Iris pigment epithelial cell (primary cell): ENCODE measurements at regions not wholly inside any gene's neighbourhood (a gene's known extent, or its start where the extent isn't known, plus 50 kb on each side); places are given as distances from the start of the nearest gene placed in this dataset.
"Not testable (repeated sequence)": the region's sequence is repeated elsewhere in the genome, so short reads cannot be mapped to it uniquely, and the experiment has no call there.

Experiments
- DNase-seq: peaks from one replicate; pipeline ENCODE4 v3.0.0-alpha.2; 2011; ENCODE audit warnings: low read depth

DNA sequence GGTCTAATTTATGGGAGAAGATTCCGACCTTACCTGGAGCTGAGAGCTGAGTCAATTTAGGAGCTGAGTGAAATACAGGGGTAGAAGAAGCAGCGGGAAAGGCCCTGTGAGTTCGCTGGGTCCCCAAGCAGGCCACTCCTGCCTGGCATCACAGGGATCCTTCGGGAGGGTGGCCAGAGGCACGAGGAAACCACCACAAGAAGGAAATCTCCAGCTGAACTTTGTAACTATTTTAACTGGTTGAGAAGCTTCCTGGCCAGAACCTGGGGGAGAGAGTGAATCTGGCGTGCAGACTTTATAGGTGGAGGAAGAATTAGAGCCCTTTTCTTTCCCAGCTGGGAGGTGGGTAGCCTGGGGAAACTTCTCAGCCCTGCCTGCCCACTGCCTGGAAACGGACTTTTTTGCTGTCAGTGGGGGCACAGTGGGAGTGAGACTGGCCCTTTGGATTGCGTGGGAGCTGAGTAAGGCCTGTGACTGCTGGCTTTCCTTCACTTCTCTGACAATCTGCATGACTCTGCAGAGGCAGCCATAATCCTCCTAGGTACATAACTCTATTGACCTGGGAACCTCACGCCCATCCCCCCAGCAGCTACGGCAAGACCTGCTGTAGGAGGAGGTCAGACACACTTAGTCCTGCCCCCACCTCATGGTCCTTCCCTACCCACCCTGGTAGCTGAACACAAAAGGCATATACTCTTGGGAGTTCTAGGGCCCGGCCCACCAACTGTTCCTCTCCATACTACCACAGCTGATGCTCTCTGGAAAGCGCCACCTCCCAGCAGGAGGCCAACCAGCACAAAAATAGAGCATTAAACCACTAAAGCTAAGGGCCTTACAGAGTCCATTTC is 340.7 kb downstream of the CNTN3 start:
- DNase-seq, result no peak

DNA sequence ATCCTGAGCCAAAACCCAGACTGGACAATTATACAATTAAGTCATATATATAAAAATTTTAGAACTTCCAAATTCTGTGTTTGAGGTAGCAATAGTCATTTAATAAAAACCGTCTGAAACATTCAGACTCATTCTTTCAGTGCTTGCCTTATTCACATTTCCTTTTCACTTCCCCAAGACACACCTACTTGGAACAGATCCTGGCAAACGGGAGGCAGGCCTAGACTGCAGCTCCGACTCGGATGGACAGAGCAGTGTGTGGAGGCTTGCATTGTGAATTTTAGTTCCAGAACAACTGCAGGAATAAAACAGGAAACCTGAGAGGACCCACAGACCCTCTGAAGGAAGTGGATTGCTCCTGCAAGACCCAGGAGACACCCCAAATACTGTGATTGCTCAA is 341.4 kb downstream of the CNTN3 start:
- DNase-seq, result peak; percentile 8

GRCh38 chr3:74271541-74271940 is 342.9 kb downstream of the CNTN3 start:
- DNase-seq, result no peak

- DNase-seq, result no peak
These were observed 344.8 kb downstream of the CNTN3 start for GRCh38 chr3:74269689-74270088.

DNA sequence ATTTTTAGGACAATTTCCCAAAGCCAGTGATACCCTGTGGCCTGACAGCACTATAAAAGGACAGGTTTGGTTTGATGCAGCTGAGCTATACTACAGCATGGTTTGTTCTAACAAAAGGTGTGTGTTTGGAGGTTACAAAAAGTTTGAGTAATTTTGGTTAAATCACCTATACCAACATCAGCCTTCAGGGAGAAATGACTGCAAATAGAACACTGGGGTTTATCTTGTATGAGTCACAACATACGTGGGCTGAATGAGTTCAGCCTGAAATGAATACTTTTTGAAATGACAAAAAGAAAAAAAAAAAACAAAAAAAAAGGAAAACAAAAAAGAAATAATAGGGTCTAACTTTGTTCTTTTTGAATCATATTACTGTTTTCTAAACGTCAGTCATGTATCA is 345.7 kb downstream of the CNTN3 start:
- DNase-seq, result peak; percentile 24

GRCh38 chr3:74267588-74268184 is 346.8 kb downstream of the CNTN3 start:
- DNase-seq, result peak; percentile 69

DNA sequence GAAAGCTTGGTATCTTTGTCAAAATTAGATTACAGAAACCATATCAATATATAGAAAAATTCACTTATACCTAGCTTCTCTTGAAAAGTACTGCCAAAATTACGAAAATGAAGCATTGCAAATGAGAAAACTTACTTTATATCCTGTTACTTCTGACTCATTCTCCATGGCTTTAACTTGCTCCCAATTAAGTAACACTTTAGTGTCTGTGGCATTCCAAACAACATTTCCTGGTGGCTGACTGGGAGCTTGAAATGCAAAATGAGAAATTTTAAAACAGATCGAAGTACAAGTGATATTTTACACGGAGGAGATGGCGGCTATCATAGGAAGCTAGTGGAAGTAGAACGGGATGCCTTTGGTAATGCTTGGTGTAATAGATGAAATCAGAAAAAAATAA is 347.3 kb downstream of the CNTN3 start:
- DNase-seq, result peak; percentile 13

DNA sequence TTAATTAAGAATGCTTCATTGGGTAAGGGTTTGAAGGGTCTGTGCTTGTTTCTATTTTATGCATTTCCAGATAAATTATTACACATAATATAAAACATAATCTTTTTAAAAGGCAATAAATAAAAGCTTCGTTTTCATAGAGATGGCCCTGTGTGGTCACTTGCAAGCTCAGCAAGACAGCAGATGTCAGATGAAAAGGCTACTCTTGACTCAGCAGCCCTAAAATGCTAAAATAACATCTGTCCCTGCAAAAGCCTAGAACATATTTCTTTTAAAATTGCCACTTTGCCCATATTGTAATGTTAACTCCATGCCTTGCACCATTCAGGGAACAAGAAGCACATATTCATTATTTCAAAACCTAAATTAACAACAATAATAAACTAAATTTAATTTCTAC is 349.4 kb downstream of the CNTN3 start:
- no peak for DNase-seq

GRCh38 chr3:74263031-74263430 is 351.4 kb downstream of the CNTN3 start:
- peak; percentile 17 for DNase-seq

DNA sequence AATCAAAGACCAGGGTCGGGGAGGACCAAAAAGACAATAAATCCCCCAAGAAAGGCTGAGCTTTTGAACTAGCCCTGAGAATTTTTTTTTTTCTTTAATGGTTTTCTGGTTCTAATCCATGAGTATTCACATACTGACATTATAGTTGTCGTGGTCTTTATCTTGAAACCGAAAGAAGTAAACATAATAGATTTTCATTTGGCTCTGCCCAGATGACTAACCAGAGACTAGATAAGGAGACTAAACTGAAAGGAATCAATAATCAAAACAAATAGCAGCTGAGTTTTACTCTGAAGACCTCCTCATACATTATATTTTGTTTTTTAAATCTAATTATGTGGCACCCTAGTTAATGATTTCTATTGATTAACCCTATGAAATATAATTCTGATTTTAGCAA is 381.4 kb downstream of the CNTN3 start:
- no peak for DNase-seq

GRCh38 chr3:74217467-74217866 is 397.0 kb downstream of the CNTN3 start:
- DNase-seq, result no peak

DNA sequence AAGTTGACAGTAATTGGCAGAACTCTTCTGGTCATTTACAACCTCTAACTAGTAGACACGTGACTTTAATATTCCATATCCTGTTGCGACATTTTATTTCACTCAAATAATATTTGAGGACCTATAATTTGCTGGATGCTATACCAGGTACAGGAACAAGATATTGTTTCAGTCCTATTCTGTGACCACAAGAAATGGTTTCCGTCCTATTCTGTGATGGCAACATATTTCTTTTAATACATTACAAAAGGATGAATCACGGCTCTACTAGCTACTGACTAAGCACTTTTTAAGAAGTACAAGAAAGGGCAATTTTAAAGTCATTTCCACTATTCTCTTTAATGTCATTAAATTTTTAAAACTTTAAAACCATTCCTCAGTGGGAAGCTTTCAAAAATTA is 400.2 kb downstream of the CNTN3 start:
- peak; percentile 13 for DNase-seq

GRCh38 chr3:74210739-74211138 is 403.7 kb downstream of the CNTN3 start:
- no peak for DNase-seq

DNA sequence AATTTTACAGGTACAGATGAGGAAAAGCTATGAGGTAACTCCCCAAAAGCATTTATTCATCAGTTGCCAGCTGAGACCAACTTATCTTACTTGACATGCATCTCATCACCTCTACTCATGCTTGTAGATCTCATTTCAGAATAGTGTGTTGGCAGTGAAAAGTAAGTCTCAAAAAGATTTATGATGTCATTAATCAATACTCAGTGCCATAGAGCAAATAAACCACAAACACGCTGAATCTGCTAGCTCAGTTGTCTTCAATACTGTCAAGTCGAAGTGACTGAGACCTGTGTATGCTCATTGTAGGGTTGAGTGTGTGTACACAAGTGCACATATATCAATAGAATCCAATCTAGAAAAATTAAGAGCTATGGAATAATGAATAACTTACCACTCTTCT is 413.5 kb downstream of the CNTN3 start:
- no peak for DNase-seq

- not testable (repeated sequence) for DNase-seq
These were observed 435.8 kb downstream of the CNTN3 start for GRCh38 chr3:74178664-74179063.

DNA sequence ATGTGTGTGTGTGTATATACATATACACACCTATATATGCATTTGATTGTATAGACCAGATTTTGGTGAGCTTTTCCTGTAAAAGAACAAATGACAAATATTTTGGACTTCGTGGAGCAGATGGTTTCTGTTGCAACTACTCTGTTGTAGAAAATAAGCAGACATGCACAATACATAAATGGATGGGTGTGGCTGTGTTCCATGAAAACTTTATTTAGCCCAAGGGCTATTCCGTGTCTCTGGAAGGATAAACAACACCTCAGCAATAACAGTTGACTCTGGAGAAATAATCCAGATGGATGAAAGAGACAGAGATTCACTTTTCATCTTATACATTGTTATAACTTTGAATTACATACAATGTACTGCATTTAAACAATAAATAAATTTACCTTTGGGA is 441.4 kb downstream of the CNTN3 start:
- no peak for DNase-seq

GRCh38 chr3:74167926-74168325 is 446.5 kb downstream of the CNTN3 start:
- DNase-seq, result no peak

- DNase-seq, result no peak
These were observed 449.2 kb downstream of the CNTN3 start for GRCh38 chr3:74165211-74165610.

- DNase-seq, result no peak
These were observed 465.0 kb downstream of the CNTN3 start for GRCh38 chr3:74149466-74149865.

DNA sequence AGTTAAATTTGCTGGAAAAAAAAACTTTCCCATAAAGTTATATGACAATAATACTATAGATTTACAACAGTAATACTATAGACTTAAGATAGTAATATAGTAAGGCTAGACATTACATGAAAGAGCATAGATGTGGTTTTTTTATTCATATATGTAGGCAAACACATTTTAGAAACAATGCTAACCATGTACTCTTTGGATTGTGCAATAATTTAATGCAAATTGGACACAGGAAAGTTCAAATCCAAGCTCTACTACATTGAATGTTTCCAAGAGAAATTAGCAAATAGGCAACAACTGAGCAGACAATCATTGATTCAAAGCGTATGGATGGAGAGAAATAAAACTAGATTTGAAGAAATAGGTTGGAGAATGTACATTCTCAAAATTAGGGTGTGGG is 469.2 kb downstream of the CNTN3 start:
- no peak for DNase-seq

DNA sequence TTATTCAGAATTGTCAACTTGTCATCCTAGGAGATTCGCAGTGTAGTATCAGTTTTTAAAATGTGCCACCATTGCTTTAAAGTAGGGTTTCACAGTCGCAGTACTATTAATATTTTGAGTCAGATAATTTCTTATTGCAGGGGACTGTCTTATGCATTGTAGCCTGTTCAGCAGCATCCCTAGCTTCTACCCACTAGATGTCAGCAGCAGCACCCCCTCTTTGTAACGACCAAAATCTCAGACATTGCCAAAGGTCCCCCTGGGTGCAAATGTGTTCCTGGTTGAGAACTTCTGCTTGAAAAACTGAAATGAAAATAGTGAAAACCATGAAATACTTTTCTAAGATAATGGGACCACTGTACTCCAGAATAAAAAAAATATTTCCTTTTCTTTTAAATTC is 474.8 kb downstream of the CNTN3 start:
- peak; percentile 10 for DNase-seq

DNA sequence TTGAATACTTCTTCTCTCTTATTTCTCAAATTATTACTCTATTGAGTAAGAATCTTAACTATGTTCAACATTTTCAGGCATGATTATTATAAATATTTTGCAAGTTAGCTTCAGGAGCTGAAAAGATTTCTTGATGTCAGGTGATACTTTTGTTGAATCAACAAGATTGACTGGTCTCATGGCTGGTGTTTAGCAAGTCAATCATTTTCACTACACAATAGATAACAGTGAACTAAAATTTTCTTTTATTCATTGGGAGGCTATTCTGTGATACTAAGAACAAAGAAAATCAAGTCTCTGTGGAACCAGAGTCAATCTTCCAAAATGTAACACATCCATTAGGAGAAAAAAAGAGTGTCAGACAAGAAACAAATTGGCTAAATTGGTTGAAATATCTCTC is 476.7 kb downstream of the CNTN3 start:
- no peak for DNase-seq

DNA sequence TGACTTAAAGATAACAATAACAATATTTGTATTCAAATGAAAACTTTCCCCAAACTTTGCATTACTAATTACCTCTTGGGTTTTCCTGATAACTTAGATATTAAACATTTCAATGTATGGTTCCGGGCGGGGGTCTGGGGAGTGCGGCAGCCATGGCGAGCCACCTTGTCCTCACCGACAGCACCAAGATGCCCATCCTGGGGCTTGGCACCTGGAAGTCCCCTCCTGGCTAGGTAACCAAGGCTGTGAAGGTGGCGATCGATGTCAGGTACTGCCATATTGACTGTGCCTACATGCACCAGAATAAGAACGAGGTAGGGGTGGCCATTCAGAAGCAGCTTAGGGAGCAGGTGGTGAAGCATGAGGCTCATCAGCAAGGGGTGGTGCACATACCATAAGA is 478.7 kb downstream of the CNTN3 start:
- no peak for DNase-seq

GRCh38 chr3:74134831-74135230 is 479.6 kb downstream of the CNTN3 start:
- DNase-seq, result no peak
